ENCODE measurements at regions not wholly inside any gene's neighbourhood (a gene's known extent, or its start where the extent isn't known, plus 50 kb on each side); places are given as distances from the start of the nearest gene placed in this dataset.

DNA sequence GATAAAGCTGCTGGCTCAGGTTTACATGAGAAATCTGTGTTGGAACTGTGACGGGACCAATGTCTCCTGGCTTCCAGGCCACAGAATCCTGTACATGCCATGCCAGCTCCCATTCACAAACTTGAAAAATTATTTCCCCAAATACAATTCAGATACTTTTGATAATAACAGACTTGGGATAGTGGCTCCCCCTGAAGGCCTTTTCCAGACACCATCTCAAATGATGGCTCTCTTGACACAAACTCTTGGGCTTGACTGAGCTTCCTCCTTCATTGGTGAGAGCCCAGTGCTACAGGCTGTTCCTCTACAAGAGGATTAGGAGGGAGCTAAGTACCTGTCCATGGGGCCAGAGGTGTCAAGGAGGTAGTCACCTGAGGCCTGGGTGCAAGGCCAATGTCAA, 104.7 kb upstream of the PAX6 start:
- ChIA-PET CTCF (ENCODE audit: unreplicated experiment) (no interaction called here), POLR2A (no interaction called here)
- no peak overlapping the region for H3K27ac ChIP-seq (ENCODE audit: low read depth, low read length, poor library complexity, severe bottlenecking)
- no peak overlapping the region for H2AFZ ChIP-seq (ENCODE audit: low read length)
- TF ChIP-seq, protein P1, sequence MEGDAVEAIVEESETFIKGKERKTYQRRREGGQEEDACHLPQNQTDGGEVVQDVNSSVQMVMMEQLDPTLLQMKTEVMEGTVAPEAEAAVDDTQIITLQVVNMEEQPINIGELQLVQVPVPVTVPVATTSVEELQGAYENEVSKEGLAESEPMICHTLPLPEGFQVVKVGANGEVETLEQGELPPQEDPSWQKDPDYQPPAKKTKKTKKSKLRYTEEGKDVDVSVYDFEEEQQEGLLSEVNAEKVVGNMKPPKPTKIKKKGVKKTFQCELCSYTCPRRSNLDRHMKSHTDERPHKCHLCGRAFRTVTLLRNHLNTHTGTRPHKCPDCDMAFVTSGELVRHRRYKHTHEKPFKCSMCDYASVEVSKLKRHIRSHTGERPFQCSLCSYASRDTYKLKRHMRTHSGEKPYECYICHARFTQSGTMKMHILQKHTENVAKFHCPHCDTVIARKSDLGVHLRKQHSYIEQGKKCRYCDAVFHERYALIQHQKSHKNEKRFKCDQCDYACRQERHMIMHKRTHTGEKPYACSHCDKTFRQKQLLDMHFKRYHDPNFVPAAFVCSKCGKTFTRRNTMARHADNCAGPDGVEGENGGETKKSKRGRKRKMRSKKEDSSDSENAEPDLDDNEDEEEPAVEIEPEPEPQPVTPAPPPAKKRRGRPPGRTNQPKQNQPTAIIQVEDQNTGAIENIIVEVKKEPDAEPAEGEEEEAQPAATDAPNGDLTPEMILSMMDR (conservative IDR thresholded peaks at IDR 0.05; ENCODE audit: low read length): no peak
- no peak for TF ChIP-seq EZH2phosphoT487 (IDR thresholded peaks at IDR 0.05; ENCODE audit: borderline replicate concordance, low read depth, low read length)
- H3K36me3 ChIP-seq (ENCODE audit: insufficient read depth, low read length): no peaks in the 10 kb centered on the region
- no TSS peak for BruUV-seq (replicated peaks)
- no peak for DNase-seq (ENCODE audit: low spot score)
- no peaks in the 10 kb centered on the region for H3K9me2 ChIP-seq (ENCODE audit: insufficient read depth, low read length)
- intact Hi-C loops (cut with micrococcal nuclease; ENCODE audit: unreplicated experiment): no loop called here
- no peaks in the 10 kb centered on the region for H3K79me2 ChIP-seq (ENCODE audit: insufficient read depth, low read depth, low read length)
- H3K4me2 ChIP-seq (ENCODE audit: low read length): no peak overlapping the region
- no peaks in the 10 kb centered on the region for H3K4me1 ChIP-seq (ENCODE audit: insufficient read depth, low read length, poor library complexity, severe bottlenecking)
- no peaks in the 10 kb centered on the region for H4K20me1 ChIP-seq (ENCODE audit: insufficient read depth, low read length)
- no peak overlapping the region for H3K4me3 ChIP-seq (ENCODE audit: low read depth, low read length, poor library complexity, severe bottlenecking)
- H3K9me3 ChIP-seq (ENCODE audit: low read length): no peaks in the 10 kb centered on the region

DNA sequence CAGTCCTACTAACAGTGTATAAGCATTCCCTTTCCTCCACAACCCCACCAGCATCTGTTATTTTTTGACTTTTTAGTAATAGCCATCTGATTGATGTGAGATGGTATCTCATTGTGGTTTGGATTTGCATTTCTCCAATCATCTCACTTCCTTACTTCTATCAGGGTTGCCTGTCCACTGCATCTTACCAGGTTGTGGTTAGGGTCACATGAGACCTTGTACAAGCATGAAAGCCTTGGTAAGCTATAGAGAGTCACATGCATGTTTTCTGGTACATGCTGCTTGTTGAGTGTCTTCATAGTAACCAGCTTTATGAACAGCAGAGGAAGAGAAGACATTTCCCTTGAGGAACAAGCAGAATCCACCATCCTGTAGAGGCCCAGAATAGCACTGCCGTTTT, 102.9 kb upstream of the PAX6 start:
- Histone ChIP-seq H3K4me1 (ENCODE audit: insufficient read depth, low read length, poor library complexity, severe bottlenecking) (no peaks in the 10 kb centered on the region), H4K20me1 (ENCODE audit: insufficient read depth, low read length) (no peaks in the 10 kb centered on the region), H3K27ac (ENCODE audit: low read depth, low read length, poor library complexity, severe bottlenecking) (no peak overlapping the region), H2AFZ (ENCODE audit: low read length) (no peak overlapping the region), H3K79me2 (ENCODE audit: insufficient read depth, low read depth, low read length) (no peaks in the 10 kb centered on the region), H3K4me2 (ENCODE audit: low read length) (no peak overlapping the region), H3K4me3 (ENCODE audit: low read depth, low read length, poor library complexity, severe bottlenecking) (no peak overlapping the region), H3K9me2 (ENCODE audit: insufficient read depth, low read length) (no peaks in the 10 kb centered on the region), H3K9me3 (ENCODE audit: low read length) (no peaks in the 10 kb centered on the region), H3K36me3 (ENCODE audit: insufficient read depth, low read length) (no peaks in the 10 kb centered on the region)
- no peak for DNase-seq (ENCODE audit: low spot score)
- CTCF ChIA-PET (ENCODE audit: unreplicated experiment): no interaction called here
- intact Hi-C loops (cut with micrococcal nuclease; ENCODE audit: unreplicated experiment): no loop called here
- BruUV-seq (replicated peaks): no TSS peak
- POLR2A ChIA-PET: no interaction called here
- TF ChIP-seq EZH2phosphoT487 (IDR thresholded peaks at IDR 0.05; ENCODE audit: borderline replicate concordance, low read depth, low read length): no peak
- TF ChIP-seq, protein P1 (conservative IDR thresholded peaks at IDR 0.05; ENCODE audit: low read length): no peak

DNA sequence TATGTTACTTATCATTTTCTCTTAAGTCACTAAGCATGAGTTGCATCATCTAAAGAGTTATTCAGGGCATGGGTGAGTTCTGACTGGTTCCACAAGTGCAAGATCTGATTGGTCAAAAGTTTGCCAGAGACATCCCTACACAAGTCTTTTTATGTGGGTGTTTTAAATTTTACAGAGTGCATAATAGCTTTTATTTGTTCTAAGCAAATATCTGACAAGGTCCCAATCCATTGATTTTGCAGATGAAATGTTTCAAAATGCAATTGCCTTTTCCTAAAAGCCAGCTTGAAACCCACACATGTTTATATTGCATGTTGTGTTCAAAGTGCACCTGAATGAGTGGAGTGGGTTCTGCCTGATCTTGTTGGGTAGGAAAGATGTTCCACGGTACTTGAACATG, 101.7 kb upstream of the PAX6 start:
- no peaks in the 10 kb centered on the region for H4K20me1 ChIP-seq (ENCODE audit: insufficient read depth, low read length)
- H3K4me1 ChIP-seq (ENCODE audit: insufficient read depth, low read length, poor library complexity, severe bottlenecking): no peaks in the 10 kb centered on the region
- no peaks in the 10 kb centered on the region for H3K36me3 ChIP-seq (ENCODE audit: insufficient read depth, low read length)
- POLR2A ChIA-PET: no interaction called here
- H3K4me3 ChIP-seq (ENCODE audit: low read depth, low read length, poor library complexity, severe bottlenecking): no peak overlapping the region
- no peak for TF ChIP-seq EZH2phosphoT487 (IDR thresholded peaks at IDR 0.05; ENCODE audit: borderline replicate concordance, low read depth, low read length)
- TF ChIP-seq, protein P1 (conservative IDR thresholded peaks at IDR 0.05; ENCODE audit: low read length): no peak
- CTCF ChIA-PET (ENCODE audit: unreplicated experiment): no interaction called here
- no peak for DNase-seq (ENCODE audit: low spot score)
- H2AFZ ChIP-seq (ENCODE audit: low read length): no peak overlapping the region
- H3K9me2 ChIP-seq (ENCODE audit: insufficient read depth, low read length): no peaks in the 10 kb centered on the region
- intact Hi-C loops (cut with micrococcal nuclease; ENCODE audit: unreplicated experiment): no loop called here
- H3K4me2 ChIP-seq (ENCODE audit: low read length): no peak overlapping the region
- BruUV-seq (replicated peaks): no TSS peak
- no peaks in the 10 kb centered on the region for H3K9me3 ChIP-seq (ENCODE audit: low read length)
- H3K79me2 ChIP-seq (ENCODE audit: insufficient read depth, low read depth, low read length): no peaks in the 10 kb centered on the region
- no peak overlapping the region for H3K27ac ChIP-seq (ENCODE audit: low read depth, low read length, poor library complexity, severe bottlenecking)
